PC-3 (cell line): ENCODE measurements at regions not wholly inside any gene's neighbourhood (a gene's known extent, or its start where the extent isn't known, plus 50 kb on each side); places are given as distances from the start of the nearest gene placed in this dataset.

Experiments
- ATAC-seq: fragments of 200-7000 bp; cut with Tn5 transposase; 2 replicates; pipeline ENCODE4 v1.9.1; 2020; ENCODE audit warnings: mild to moderate bottlenecking, moderate library complexity
- BruUV-seq: library from RNA; stranded (reverse); fragments of 400-500 nt; replicated peaks from 2 replicates; lab custom pipeline; 2021; lab: Mats Ljungman, UMichigan
- CTCF ChIA-PET: fragments of 300-600 bp; sonication (Branson Sonifier 250); formaldehyde crosslinking; loops from one replicate; lab custom pipeline; 2022; ENCODE audit warnings: antibody characterized with exemption; lab: Charles Lee
- POLR2A ChIA-PET: fragments of 300-600 bp; sonication (Branson Sonifier 250); formaldehyde crosslinking; loops from one replicate; lab custom pipeline; 2022; ENCODE audit warnings: antibody characterized with exemption; ENCODE audit not compliant: unreplicated experiment; lab: Charles Lee
- DNase-seq: peaks from one replicate; pipeline ENCODE4 v3.0.0-alpha.2; 2015
- H2AFZ ChIP-seq: fragments of 300-600 bp; sonication (generic); 2 replicates; pipeline ENCODE4 v1.6.0; 2016; ENCODE audit warnings: antibody characterized with exemption, low read length
- H3F3A ChIP-seq: fragments of 300-600 bp; sonication (generic); one replicate; pipeline ENCODE4 v1.6.0; 2017; ENCODE audit warnings: antibody characterized with exemption, low read length, control low read depth, mild to moderate bottlenecking; ENCODE audit not compliant: unreplicated experiment
- H3K27ac ChIP-seq: fragments of 300-600 bp; sonication (generic); 2 replicates; pipeline ENCODE4 v1.5.1; 2016; ENCODE audit warnings: mild to moderate bottlenecking, low read length
- H3K27me3 ChIP-seq: fragments of 300-600 bp; sonication (generic); 2 replicates; pipeline ENCODE4 v1.6.1; 2016; ENCODE audit warnings: low read length, mixed read lengths
- H3K36me3 ChIP-seq: fragments of 300-600 bp; sonication (generic); 2 replicates; pipeline ENCODE4 v1.6.1; 2016; ENCODE audit warnings: low read depth, mixed run types, low read length, mixed read lengths
- H3K4me1 ChIP-seq: fragments of 300-600 bp; sonication (generic); 2 replicates; pipeline ENCODE4 v1.5.1; 2016; ENCODE audit warnings: low read length; ENCODE audit not compliant: insufficient read depth
- H3K4me2 ChIP-seq: fragments of 300-600 bp; sonication (generic); 2 replicates; pipeline ENCODE4 v1.6.0; 2016; ENCODE audit warnings: low read length
- H3K4me3 ChIP-seq: fragments of 300-600 bp; sonication (generic); 2 replicates; pipeline ENCODE4 v1.5.1; 2016; ENCODE audit warnings: mild to moderate bottlenecking, low read length, mixed read lengths
- H3K79me2 ChIP-seq: fragments of 300-600 bp; sonication (generic); 2 replicates; pipeline ENCODE4 v1.6.1; 2017; ENCODE audit warnings: low read length, mixed read lengths
- H3K9ac ChIP-seq: fragments of 300-600 bp; sonication (generic); 2 replicates; pipeline ENCODE4 v1.6.0; 2016; ENCODE audit warnings: mild to moderate bottlenecking, low read length
- H3K9me2 ChIP-seq: fragments of 300-600 bp; sonication (generic); replicated peaks from 2 replicates; pipeline ENCODE4 v1.6.1; 2016; ENCODE audit warnings: mixed run types, low read length, mixed read lengths
- H3K9me3 ChIP-seq: fragments of 300-600 bp; sonication (generic); 2 replicates; pipeline ENCODE4 v1.6.1; 2016; ENCODE audit warnings: low read length, mixed read lengths
- H4K20me1 ChIP-seq: fragments of 300-600 bp; sonication (generic); 2 replicates; pipeline ENCODE4 v1.6.1; 2016; ENCODE audit warnings: low read length, mixed read lengths
- CTCF ChIP-seq: fragments of 300-600 bp; sonication (generic); conservative IDR thresholded peaks from 2 replicates; pipeline ENCODE4 v1.5.1; 2017; ENCODE audit warnings: antibody characterized with exemption, low read depth, mild to moderate bottlenecking, low read length
- EZH2 ChIP-seq: fragments of 300-600 bp; sonication (generic); IDR thresholded peaks from one replicate; pipeline ENCODE4 v1.6.1; 2017; ENCODE audit warnings: antibody characterized with exemption, mild to moderate bottlenecking, low read length; ENCODE audit not compliant: unreplicated experiment
- EZH2phosphoT487 ChIP-seq: fragments of 300-600 bp; sonication (generic); IDR thresholded peaks from 2 replicates; pipeline ENCODE4 v1.6.1; 2018; ENCODE audit warnings: mild to moderate bottlenecking, antibody characterized with exemption, low read length, borderline replicate concordance
- intact Hi-C: fragments of 100-400 bp; cut with micrococcal nuclease; formaldehyde crosslinking; loops from 2 replicates; pipeline ENCODE4 v1.9.0; 2023

GRCh38 chr3:72376956-72377710 is 471.1 kb downstream of the SHQ1 start:
- ChIA-PET POLR2A (no interaction called here), CTCF (no interaction called here)
- Histone ChIP-seq H3K9ac (no peak overlapping the region), H3K4me2 (no peak overlapping the region), H3K4me3 (no peak overlapping the region), H3F3A (no peaks in the 10 kb centered on the region), H4K20me1 (peaks cover 24% of the 10 kb centered on the region), H3K27ac (no peak overlapping the region), H3K27me3 (no peaks in the 10 kb centered on the region), H3K36me3 (peaks cover 12% of the 10 kb centered on the region), H3K4me1 (peaks cover 9% of the 10 kb centered on the region), H3K9me3 (no peaks in the 10 kb centered on the region), H3K9me2 (no peaks in the 10 kb centered on the region), H2AFZ (no peak overlapping the region), H3K79me2 (peaks cover 33% of the 10 kb centered on the region)
- ATAC-seq (no peak), DNase-seq (no peak)
- TF ChIP-seq EZH2phosphoT487: no peak
- no peak for TF ChIP-seq CTCF
- no peak for TF ChIP-seq EZH2
- intact Hi-C loops: no loop called here
- BruUV-seq: no TSS peak

- peaks cover 4% of the 10 kb centered on the region for H3K4me1 ChIP-seq
- H3F3A ChIP-seq: no peaks in the 10 kb centered on the region
- no peaks in the 10 kb centered on the region for H3K9me3 ChIP-seq
- H3K9me2 ChIP-seq: no peaks in the 10 kb centered on the region
- no peak for TF ChIP-seq EZH2
- TF ChIP-seq EZH2phosphoT487: no peak
- TF ChIP-seq CTCF: no peak
- peaks cover 16% of the 10 kb centered on the region for H3K79me2 ChIP-seq
- H3K36me3 ChIP-seq: peaks cover 12% of the 10 kb centered on the region
- no peak overlapping the region for H2AFZ ChIP-seq
- ChIA-PET POLR2A (no interaction called here), CTCF (no interaction called here)
- ATAC-seq (no peak), DNase-seq (no peak)
- intact Hi-C loops: no loop called here
- no peak overlapping the region for H3K9ac ChIP-seq
- no peak overlapping the region for H3K4me3 ChIP-seq
- no TSS peak for BruUV-seq
- H4K20me1 ChIP-seq: peaks cover 8% of the 10 kb centered on the region; the same call in 1 of the 2 replicates
- no peak overlapping the region for H3K27ac ChIP-seq
- H3K4me2 ChIP-seq: no peak overlapping the region
- no peaks in the 10 kb centered on the region for H3K27me3 ChIP-seq
These were observed 472.8 kb downstream of the SHQ1 start for GRCh38 chr3:72375237-72376076.

- no peak overlapping the region for H3K4me2 ChIP-seq
- no peaks in the 10 kb centered on the region for H3F3A ChIP-seq
- peaks cover 2% of the 10 kb centered on the region for H3K36me3 ChIP-seq
- no peak overlapping the region for H3K27ac ChIP-seq
- H3K79me2 ChIP-seq: no peaks in the 10 kb centered on the region
- ATAC-seq: no peak
- H3K9me2 ChIP-seq: no peaks in the 10 kb centered on the region
- BruUV-seq: no TSS peak
- no peak overlapping the region for H3K9ac ChIP-seq
- intact Hi-C loops: no loop called here
- H4K20me1 ChIP-seq: no peaks in the 10 kb centered on the region
- ChIA-PET POLR2A (no interaction called here), CTCF (no interaction called here)
- no peak overlapping the region for H3K4me3 ChIP-seq
- no peak for DNase-seq
- H3K4me1 ChIP-seq: no peaks in the 10 kb centered on the region
- no peak for TF ChIP-seq EZH2
- no peak for TF ChIP-seq CTCF
- no peak for TF ChIP-seq EZH2phosphoT487
- no peaks in the 10 kb centered on the region for H3K27me3 ChIP-seq
- H2AFZ ChIP-seq: no peak overlapping the region
- no peaks in the 10 kb centered on the region for H3K9me3 ChIP-seq
These were observed 475.1 kb downstream of the SHQ1 start for GRCh38 chr3:72373139-72373538.
